ENCODE measurements at regions not wholly inside any gene's neighbourhood (a gene's known extent, or its start where the extent isn't known, plus 50 kb on each side); places are given as distances from the start of the nearest gene placed in this dataset.
"Not testable (repeated sequence)": the region's sequence is repeated elsewhere in the genome, so short reads cannot be mapped to it uniquely, and the experiment has no call there.

DNA sequence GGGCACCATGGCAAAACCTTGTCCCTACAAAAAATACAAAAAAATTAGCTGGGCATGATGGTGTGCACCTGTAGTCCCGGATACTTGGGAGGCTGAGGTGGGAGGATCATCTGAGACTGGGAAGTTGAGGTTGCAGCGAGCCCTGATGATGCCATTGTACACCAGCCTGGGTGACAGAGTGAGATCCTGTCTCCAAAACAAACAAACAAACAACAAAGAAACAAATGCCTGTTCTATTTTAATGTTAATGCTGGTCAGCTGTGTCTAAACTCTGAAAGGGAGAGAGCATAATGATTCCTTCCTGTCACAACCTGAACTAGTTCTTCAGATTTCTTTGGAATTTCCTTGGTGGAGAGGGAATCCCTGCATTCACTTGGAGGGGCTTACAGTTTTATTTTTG, 413.0 kb upstream of the TBL1XR1 start:
- Mint-ChIP-seq H3K36me3 (peaks cover 2% of the 10 kb centered on the region), H3K27me3 (no peaks in the 10 kb centered on the region), H3K27ac (no peak overlapping the region), H3K4me3 (no peak overlapping the region), H3K9me3 (peaks cover 4% of the 10 kb centered on the region), H3K4me1 (peaks cover 7% of the 10 kb centered on the region)
- CTCF ChIA-PET: no interaction called here
- DNase-seq: no peak

DNA sequence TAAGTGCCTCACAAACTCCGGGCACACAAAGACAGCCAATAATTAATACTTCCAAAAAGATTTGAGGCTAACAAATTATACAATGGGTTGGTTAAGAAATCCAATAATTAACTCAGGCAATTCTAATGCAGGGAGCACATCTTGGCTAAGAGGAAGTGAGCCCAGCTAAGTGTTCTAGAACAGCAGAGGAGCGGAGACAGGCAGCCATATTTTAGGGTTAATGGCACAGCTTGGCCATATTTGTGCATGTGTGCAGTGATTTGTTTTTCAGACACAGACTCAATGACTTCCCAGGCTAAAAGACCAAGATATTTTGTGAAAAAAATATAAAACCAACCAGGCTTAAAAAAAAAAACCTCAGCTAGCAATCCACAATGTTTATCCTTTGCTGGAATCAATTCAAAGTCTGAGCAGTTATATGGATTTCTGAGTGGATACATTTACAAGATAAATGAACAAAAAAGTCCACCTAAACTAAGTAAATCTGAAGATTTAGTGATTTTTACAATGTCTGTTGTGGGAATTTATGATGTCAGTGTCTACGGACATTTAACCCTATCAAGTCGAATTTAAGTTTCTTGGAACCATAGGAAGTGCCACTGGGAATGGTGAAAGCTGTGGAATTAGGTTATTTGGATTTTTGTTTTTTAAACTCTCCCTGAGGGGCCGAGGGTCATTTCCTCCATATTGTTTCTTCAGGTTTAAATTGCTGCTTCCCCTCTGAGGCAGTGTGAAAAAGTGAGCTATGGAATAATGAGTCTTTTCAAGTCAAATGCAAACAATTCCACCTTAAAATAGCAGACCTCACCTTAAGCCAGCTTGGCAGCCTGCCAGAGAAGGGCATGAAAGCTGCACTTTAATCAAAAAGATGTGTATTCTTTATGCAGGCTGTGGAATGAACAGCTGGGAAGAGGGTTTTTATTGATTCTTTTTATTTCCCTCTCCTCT, 413.7 kb upstream of the TBL1XR1 start:
- no peak overlapping the region for H3K4me3 Mint-ChIP-seq
- peaks cover 3% of the 10 kb centered on the region for H3K9me3 Mint-ChIP-seq
- H3K27ac Mint-ChIP-seq: no peak overlapping the region
- peaks cover 7% of the 10 kb centered on the region for H3K4me1 Mint-ChIP-seq
- no peaks in the 10 kb centered on the region for H3K27me3 Mint-ChIP-seq
- DNase-seq: no peak
- H3K36me3 Mint-ChIP-seq: peaks cover 2% of the 10 kb centered on the region
- CTCF ChIA-PET: no interaction called here

- Mint-ChIP-seq H3K9me3 (peaks cover 3% of the 10 kb centered on the region), H3K27ac (no peak overlapping the region), H3K4me1 (peaks cover 5% of the 10 kb centered on the region), H3K36me3 (peaks cover 2% of the 10 kb centered on the region), H3K27me3 (no peaks in the 10 kb centered on the region), H3K4me3 (no peak overlapping the region)
- CTCF ChIA-PET: no interaction called here
- DNase-seq: no peak
Observed at GRCh38 chr3:177611752-177612334, 414.6 kb upstream of the TBL1XR1 start.

DNA sequence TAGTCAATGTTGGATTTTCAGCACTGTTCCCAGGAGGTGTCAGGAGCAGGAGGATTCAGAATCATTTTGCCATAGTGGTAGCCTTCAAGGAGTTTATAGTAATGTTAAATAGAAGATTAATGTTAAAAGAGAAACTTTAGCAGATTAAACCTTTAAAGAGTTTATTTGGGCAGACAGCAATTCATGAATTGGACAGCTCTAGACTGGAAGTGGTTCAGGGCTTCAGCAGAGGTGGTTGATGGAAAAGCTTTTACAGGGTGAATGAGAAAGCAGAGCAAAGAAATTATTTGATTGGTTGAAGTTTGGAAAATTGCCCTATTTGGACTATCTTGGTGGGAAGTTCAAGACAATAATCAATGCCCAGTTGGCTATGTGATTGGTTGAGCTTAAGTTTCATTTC, 416.6 kb upstream of the TBL1XR1 start:
- Mint-ChIP-seq H3K4me3 (no peak overlapping the region), H3K4me1 (no peaks in the 10 kb centered on the region), H3K27me3 (no peaks in the 10 kb centered on the region), H3K36me3 (peaks cover 2% of the 10 kb centered on the region), H3K27ac (no peak overlapping the region), H3K9me3 (peaks cover 3% of the 10 kb centered on the region)
- no peak for DNase-seq
- CTCF ChIA-PET: interaction anchor here (0.7 kb wide), 1 partner anchor 141 kb away, joined by 3 read pairs; no protein-coding TSS in a partner anchor

- H3K36me3 Mint-ChIP-seq: peaks cover 2% of the 10 kb centered on the region
- H3K4me3 Mint-ChIP-seq: no peak overlapping the region
- H3K9me3 Mint-ChIP-seq: peaks cover 3% of the 10 kb centered on the region
- H3K4me1 Mint-ChIP-seq: no peaks in the 10 kb centered on the region
- no peak overlapping the region for H3K27ac Mint-ChIP-seq
- CTCF ChIA-PET: interaction anchor here (0.6 kb wide), 1 partner anchor 116 kb away, joined by 3 read pairs; no protein-coding TSS in a partner anchor
- H3K27me3 Mint-ChIP-seq: no peaks in the 10 kb centered on the region
- no peak for DNase-seq
Observed at GRCh38 chr3:177615015-177615414, 417.7 kb upstream of the TBL1XR1 start.

- Mint-ChIP-seq H3K27me3 (no peaks in the 10 kb centered on the region), H3K4me3 (no peak overlapping the region)
- CTCF ChIA-PET: no interaction called here
Observed at GRCh38 chr3:177618873-177619733, 421.8 kb upstream of the TBL1XR1 start.

GRCh38 chr3:177620073-177620472, 422.8 kb upstream of the TBL1XR1 start:
- Mint-ChIP-seq H3K27me3 (no peaks in the 10 kb centered on the region), H3K4me1 (peaks cover 5% of the 10 kb centered on the region)
- no peak for DNase-seq

More at GRCh38 chr3:177618873-177619733, 421.8 kb upstream of the TBL1XR1 start:
- no peak for DNase-seq
- Mint-ChIP-seq H3K36me3 (no peaks in the 10 kb centered on the region), H3K9me3 (no peaks in the 10 kb centered on the region), H3K27ac (no peak overlapping the region), H3K4me1 (peaks cover 5% of the 10 kb centered on the region)

DNA sequence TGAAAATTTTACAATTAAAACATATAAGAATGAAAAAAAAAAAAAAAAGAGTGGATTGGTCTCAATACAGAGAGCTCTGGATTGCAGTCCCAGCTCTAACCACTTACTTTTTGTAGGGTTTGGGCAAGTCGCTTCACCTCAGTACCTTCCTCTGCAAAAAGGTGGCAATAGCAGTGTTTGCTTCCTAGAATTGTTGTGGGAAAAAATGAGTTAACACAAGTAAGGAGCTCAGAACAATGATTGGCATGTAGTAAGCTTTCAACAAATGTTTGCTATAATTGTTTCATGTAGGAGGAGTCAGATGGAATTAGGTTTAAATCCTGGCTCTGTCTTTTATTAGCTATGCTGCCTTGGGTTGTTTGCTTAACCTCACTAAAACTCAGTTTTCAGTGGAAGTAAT, 425.2 kb upstream of the TBL1XR1 start:
- Mint-ChIP-seq H3K27me3 (no peaks in the 10 kb centered on the region), H3K36me3 (no peaks in the 10 kb centered on the region), H3K9me3 (no peaks in the 10 kb centered on the region), H3K4me1 (peaks cover 5% of the 10 kb centered on the region), H3K4me3 (no peak overlapping the region), H3K27ac (no peak overlapping the region)
- DNase-seq: no peak
- CTCF ChIA-PET: no interaction called here

More at GRCh38 chr3:177620073-177620472, 422.8 kb upstream of the TBL1XR1 start:
- no peak overlapping the region for H3K4me3 Mint-ChIP-seq
- no peaks in the 10 kb centered on the region for H3K36me3 Mint-ChIP-seq
- H3K9me3 Mint-ChIP-seq: no peaks in the 10 kb centered on the region
- H3K27ac Mint-ChIP-seq: no peak overlapping the region
- CTCF ChIA-PET: interaction anchor here (1.2 kb wide), 1 partner anchor 27 kb away, joined by 3 read pairs; no protein-coding TSS in a partner anchor

- no peaks in the 10 kb centered on the region for H3K36me3 Mint-ChIP-seq
- CTCF ChIA-PET: no interaction called here
- DNase-seq: no peak
- H3K4me1 Mint-ChIP-seq: peaks cover 5% of the 10 kb centered on the region
- H3K27me3 Mint-ChIP-seq: no peaks in the 10 kb centered on the region
- no peak overlapping the region for H3K4me3 Mint-ChIP-seq
- no peaks in the 10 kb centered on the region for H3K9me3 Mint-ChIP-seq
- H3K27ac Mint-ChIP-seq: no peak overlapping the region
Observed at GRCh38 chr3:177622982-177623617, 425.8 kb upstream of the TBL1XR1 start.

- DNase-seq: no peak
- H3K27me3 Mint-ChIP-seq: no peaks in the 10 kb centered on the region
- CTCF ChIA-PET: no interaction called here
- H3K4me1 Mint-ChIP-seq: peaks cover 5% of the 10 kb centered on the region
- no peaks in the 10 kb centered on the region for H3K36me3 Mint-ChIP-seq
- H3K27ac Mint-ChIP-seq: no peak overlapping the region
- H3K9me3 Mint-ChIP-seq: no peaks in the 10 kb centered on the region
- H3K4me3 Mint-ChIP-seq: no peak overlapping the region
Observed at GRCh38 chr3:177624528-177625495, 427.5 kb upstream of the TBL1XR1 start.

GRCh38 chr3:177626045-177626444, 428.8 kb upstream of the TBL1XR1 start:
- Mint-ChIP-seq H3K4me3 (no peak overlapping the region), H3K4me1 (peaks cover 5% of the 10 kb centered on the region), H3K36me3 (no peaks in the 10 kb centered on the region), H3K9me3 (no peaks in the 10 kb centered on the region), H3K27me3 (no peaks in the 10 kb centered on the region), H3K27ac (no peak overlapping the region)
- no peak for DNase-seq
- CTCF ChIA-PET: no interaction called here

- CTCF ChIA-PET: not testable (repeated sequence)
Observed at GRCh38 chr3:177628095-177628719, 430.9 kb upstream of the TBL1XR1 start.

DNA sequence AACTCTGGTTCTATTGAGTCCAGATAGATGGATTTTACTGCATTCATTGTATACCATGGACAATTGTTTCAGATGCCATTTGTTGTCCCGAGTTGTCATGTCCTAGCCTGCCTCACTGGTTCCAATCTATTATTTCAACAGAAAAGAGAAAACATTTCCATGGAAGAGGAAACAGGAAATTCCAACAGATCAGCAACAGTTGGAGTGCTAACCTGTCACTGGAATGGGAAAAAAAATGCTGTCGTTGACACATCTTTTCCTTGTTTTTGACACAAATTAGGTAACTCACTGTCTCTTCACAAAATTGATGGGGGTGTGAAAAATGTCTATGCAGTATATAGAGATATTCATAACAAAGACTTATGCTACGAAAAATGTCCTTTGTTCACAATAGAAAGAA, 432.0 kb upstream of the TBL1XR1 start:
- no peaks in the 10 kb centered on the region for H3K27me3 Mint-ChIP-seq
- H3K4me1 Mint-ChIP-seq: no peaks in the 10 kb centered on the region
- no peaks in the 10 kb centered on the region for H3K36me3 Mint-ChIP-seq
- CTCF ChIA-PET: no interaction called here
- DNase-seq: no peak
- no peak overlapping the region for H3K4me3 Mint-ChIP-seq
- H3K27ac Mint-ChIP-seq: no peak overlapping the region
- H3K9me3 Mint-ChIP-seq: no peaks in the 10 kb centered on the region

More at GRCh38 chr3:177628095-177628719, 430.9 kb upstream of the TBL1XR1 start:
- not testable (repeated sequence) for H3K4me3 Mint-ChIP-seq, H3K36me3 Mint-ChIP-seq, DNase-seq, H3K4me1 Mint-ChIP-seq, H3K27ac Mint-ChIP-seq, H3K27me3 Mint-ChIP-seq, H3K9me3 Mint-ChIP-seq
